B cell (primary cell): ENCODE measurements at regions not wholly inside any gene's neighbourhood (a gene's known extent, or its start where the extent isn't known, plus 50 kb on each side); places are given as distances from the start of the nearest gene placed in this dataset.

Experiments used
- ATAC-seq: fragments of 200-7000 bp; cut with Tn5 transposase; one replicate; pipeline ENCODE4 v1.10.0; 2021; ENCODE audit warnings: low read depth, mild to moderate bottlenecking, moderate number of reproducible peaks, moderate library complexity
- CTCF ChIA-PET: fragments of 350-600 bp; sonication (Branson Sonifier 250); formaldehyde crosslinking; loops from one replicate; lab custom pipeline; 2021; ENCODE audit warnings: antibody characterized with exemption, inconsistent platforms; lab: Charles Lee
- POLR2A ChIA-PET: fragments of 350-600 bp; sonication (Branson Sonifier 250); formaldehyde crosslinking; loops from one replicate; lab custom pipeline; 2021; ENCODE audit warnings: antibody characterized with exemption; lab: Charles Lee
- DNase-seq: peaks from one replicate; pipeline ENCODE4 v3.0.0; 2013
- H2AFZ ChIP-seq: 2 replicates; pipeline ENCODE4 v1.6.1; 2012; ENCODE audit warnings: mild to moderate bottlenecking, low read depth, low read length; ENCODE audit not compliant: insufficient read depth, poor library complexity, severe bottlenecking
- H3K27ac ChIP-seq, 2 donors: 1 replicate in 1 of 2; 2 replicates in 1 of 2; pipeline ENCODE4 v1.5.1; 2012 to 2013; ENCODE audit warnings: low read length in 2 of 2, mild to moderate bottlenecking in 2 of 2, moderate library complexity in 1 of 2
- H3K27me3 ChIP-seq, 4 experiments: fragments of 200-600 bp in 1 of 4; sonication (generic) in 1 of 4; replicated peaks in 1 of 4; 1 replicate in 2 of 4; 2 replicates in 2 of 4; pipeline versions ENCODE4 v1.6.1 to v1.7.0; 2013 to 2016; ENCODE audit warnings: low read length in 3 of 4, mild to moderate bottlenecking in 2 of 4, mixed read lengths in 1 of 4, moderate library complexity in 1 of 4; ENCODE audit not compliant: insufficient read depth in 4 of 4, control insufficient read depth in 3 of 4; ENCODE audit errors: control extremely low read depth in 1 of 4
- H3K36me3 ChIP-seq, 2 experiments: replicated peaks in 1 of 2; 1 replicate in 1 of 2; 2 replicates in 1 of 2; pipeline versions ENCODE4 v1.6.1 to v1.7.1; 2013; ENCODE audit warnings: low read length in 1 of 2; ENCODE audit not compliant: insufficient read depth in 2 of 2, control insufficient read depth in 1 of 2; ENCODE audit errors: control extremely low read depth in 1 of 2, extremely low read depth in 1 of 2
- H3K4me1 ChIP-seq, 2 donors: fragments of 200-600 bp in 1 of 2; sonication (generic) in 1 of 2; 1 replicate in 1 of 2; 2 replicates in 1 of 2; pipeline versions ENCODE4 v1.5.1 to v1.6.1; 2013 to 2017; ENCODE audit warnings: low read length in 2 of 2; ENCODE audit not compliant: control insufficient read depth in 2 of 2, insufficient read depth in 2 of 2
- H3K4me2 ChIP-seq: replicated peaks from 2 replicates; pipeline ENCODE3; 2012; ENCODE audit warnings: mild to moderate bottlenecking, low read depth, low read length; ENCODE audit not compliant: poor library complexity, severe bottlenecking
- H3K4me3 ChIP-seq, 5 experiments: fragments of 200-600 bp in 1 of 5; sonication (generic) in 1 of 5; 1 replicate in 3 of 5; 2 replicates in 2 of 5; pipeline versions ENCODE4 v1.5.1 to v1.7.0; 2011 to 2016; ENCODE audit warnings: low read length in 4 of 5, mild to moderate bottlenecking in 4 of 5, low read depth in 2 of 5, control low read depth in 1 of 5, moderate library complexity in 1 of 5; ENCODE audit not compliant: insufficient read depth in 1 of 5; ENCODE audit errors: control extremely low read depth in 1 of 5, extremely low read depth in 1 of 5
- H3K79me2 ChIP-seq: fragments of 200-600 bp; sonication (generic); one replicate; pipeline ENCODE4 v1.6.0; 2016; ENCODE audit warnings: low read length; ENCODE audit not compliant: control insufficient read depth, insufficient read depth
- H3K9ac ChIP-seq: fragments of 200-600 bp; sonication (generic); 2 replicates; pipeline ENCODE4 v1.6.1; 2017; ENCODE audit warnings: mild to moderate bottlenecking, low read length, moderate library complexity
- H3K9me3 ChIP-seq, 3 donors: one replicate each; pipeline versions ENCODE4 v1.6.1 to v1.7.1; 2013; ENCODE audit warnings: low read length in 2 of 3; ENCODE audit not compliant: control insufficient read depth in 2 of 3, insufficient read depth in 1 of 3; ENCODE audit errors: control extremely low read depth in 1 of 3
- H4K20me1 ChIP-seq: 2 replicates; pipeline ENCODE4 v1.6.0; 2012; ENCODE audit warnings: mild to moderate bottlenecking, low read length; ENCODE audit not compliant: insufficient read depth, control insufficient read depth, poor library complexity, severe bottlenecking
- H3K27ac Mint-ChIP-seq: one replicate; pipeline ENCODE4 v1.8.0; 2021; ENCODE audit warnings: mixed read lengths
- H3K27me3 Mint-ChIP-seq: one replicate; pipeline ENCODE4 v1.8.0; 2021; ENCODE audit warnings: mixed read lengths
- H3K4me1 Mint-ChIP-seq: one replicate; pipeline ENCODE4 v1.8.0; 2021; ENCODE audit warnings: mixed read lengths
- H3K4me3 Mint-ChIP-seq: one replicate; pipeline ENCODE4 v1.8.0; 2021; ENCODE audit warnings: mixed read lengths
- H3K9me3 Mint-ChIP-seq: one replicate; pipeline ENCODE4 v1.8.0; 2022; ENCODE audit warnings: mixed read lengths; ENCODE audit not compliant: insufficient read depth
- CTCF ChIP-seq: fragments of 200-600 bp; IDR thresholded peaks from one replicate; pipeline ENCODE4 v1.8.0; 2022; ENCODE audit warnings: antibody characterized with exemption, mild to moderate bottlenecking
- EZH2 ChIP-seq: IDR thresholded peaks from 2 replicates; pipeline ENCODE4 v1.6.1; 2012; ENCODE audit warnings: borderline replicate concordance, low read depth, mild to moderate bottlenecking, moderate library complexity, low read length; ENCODE audit not compliant: insufficient read depth, poor library complexity, severe bottlenecking
- WGBS: methylation state at CpG from one replicate; pipeline ENCODE4 v1.1.5; 2013; ENCODE audit warnings: missing lambda C conversion rate; ENCODE audit not compliant: insufficient coverage; 5-methylcytosine and 5-hydroxymethylcytosine counted together
- intact Hi-C: fragments of 100-400 bp; cut with micrococcal nuclease; formaldehyde crosslinking; loops from one replicate; pipeline ENCODE4 v1.10.0; 2022

GRCh38 chr13:31068119-31068423 lies 93.6 kb downstream of the HSPH1 start:
- Histone ChIP-seq H3K4me3 (no peak overlapping the region), H3K4me2 (no peak overlapping the region), H4K20me1 (no peaks in the 10 kb centered on the region), H2AFZ (no peak overlapping the region), H3K36me3 (no peaks in the 10 kb centered on the region), H3K9me3 (peaks cover 0 to 3% (median 0%) of the 10 kb centered on the region in 3 donors), H3K9ac (no peak overlapping the region), H3K4me1 (no peaks in the 10 kb centered on the region), H3K27me3 (peaks cover 0 to 2% (median 0%) of the 10 kb centered on the region in 4 experiments), H3K79me2 (no peaks in the 10 kb centered on the region), H3K27ac (no peak overlapping the region)
- WGBS, result 89% methylated on average over 4 of the region's 4 CpGs
- intact Hi-C loops, result no loop called here
- CTCF ChIA-PET, result no interaction called here
- TF ChIP-seq EZH2 (no peak), CTCF (no peak)
- Mint-ChIP-seq H3K27me3 (peaks cover 7% of the 10 kb centered on the region), H3K27ac (no peak overlapping the region), H3K9me3 (peaks cover 2% of the 10 kb centered on the region), H3K4me3 (no peak overlapping the region), H3K4me1 (no peaks in the 10 kb centered on the region)
- ATAC-seq (no peak), DNase-seq (no peak)
- POLR2A ChIA-PET, result no interaction called here

- CTCF ChIA-PET, result interaction anchor here (1.3 kb wide), 1 partner anchor 23 kb away, joined by 3 read pairs; no protein-coding TSS in a partner anchor
- H3K27me3 Mint-ChIP-seq, result peaks cover 7% of the 10 kb centered on the region
Observed at GRCh38 chr13:31067416-31068118, 94.1 kb downstream of the HSPH1 start.

More at GRCh38 chr13:31067416-31068118, 94.1 kb downstream of the HSPH1 start:
- peaks cover 0 to 2% (median 0%) of the 10 kb centered on the region in 3 donors for H3K9me3 ChIP-seq
- H3K79me2 ChIP-seq, result no peaks in the 10 kb centered on the region
- H3K27ac Mint-ChIP-seq, result no peak overlapping the region
- H3K27me3 ChIP-seq, result peaks cover 0 to 2% (median 0%) of the 10 kb centered on the region in 4 experiments
- H3K4me3 Mint-ChIP-seq, result no peak overlapping the region
- DNase-seq (no peak), ATAC-seq (no peak)
- H3K4me2 ChIP-seq, result no peak overlapping the region
- TF ChIP-seq CTCF (no peak), EZH2 (no peak)
- H4K20me1 ChIP-seq, result no peaks in the 10 kb centered on the region
- no peak overlapping the region for H2AFZ ChIP-seq
- H3K27ac ChIP-seq, result no peak overlapping the region
- POLR2A ChIA-PET, result no interaction called here
- intact Hi-C loops, result no loop called here
- no peak overlapping the region for H3K9ac ChIP-seq
- no peaks in the 10 kb centered on the region for H3K4me1 Mint-ChIP-seq
- no peaks in the 10 kb centered on the region for H3K4me1 ChIP-seq
- H3K9me3 Mint-ChIP-seq, result peaks cover 2% of the 10 kb centered on the region
- no peaks in the 10 kb centered on the region for H3K36me3 ChIP-seq
- H3K4me3 ChIP-seq, result no peak overlapping the region
- 96% methylated on average over 5 of the region's 8 CpGs for WGBS
